Mesendoderm (in vitro differentiated cells): ENCODE measurements at regions not wholly inside any gene's neighbourhood (a gene's known extent, or its start where the extent isn't known, plus 50 kb on each side); places are given as distances from the start of the nearest gene placed in this dataset.

Experiments
- DNase-seq: peaks from one replicate; pipeline ENCODE4 v3.0.0; 2013
- H2AK5ac ChIP-seq: 2 replicates; pipeline ENCODE4 v1.6.1; 2013; ENCODE audit warnings: low read length, inconsistent platforms
- H2BK120ac ChIP-seq: 2 replicates; pipeline ENCODE4 v1.6.1; 2013; ENCODE audit warnings: low read depth, mild to moderate bottlenecking, low read length, moderate library complexity, mixed read lengths
- H2BK15ac ChIP-seq: replicated peaks from 2 replicates; pipeline ENCODE4 v1.6.1; 2013; ENCODE audit warnings: low read depth, mild to moderate bottlenecking, moderate library complexity
- H2BK5ac ChIP-seq: 2 replicates; pipeline ENCODE4 v1.6.1; 2013; ENCODE audit warnings: low read length, inconsistent platforms
- H3K18ac ChIP-seq: 2 replicates; pipeline ENCODE4 v1.6.1; 2013; ENCODE audit warnings: mild to moderate bottlenecking, low read length, mixed read lengths
- H3K23ac ChIP-seq: one replicate; pipeline ENCODE4 v1.6.1; 2013; ENCODE audit warnings: low read length
- H3K27ac ChIP-seq: 2 replicates; pipeline ENCODE4 v1.5.1; 2013; ENCODE audit warnings: low read depth, mild to moderate bottlenecking, inconsistent platforms, low read length, moderate library complexity
- H3K27me3 ChIP-seq: 2 replicates; pipeline ENCODE4 v1.6.1; 2013; ENCODE audit warnings: low read length, control low read depth, mild to moderate bottlenecking, inconsistent platforms; ENCODE audit not compliant: insufficient read depth, poor library complexity
- H3K36me3 ChIP-seq: 2 replicates; pipeline ENCODE4 v1.6.1; 2013; ENCODE audit warnings: low read length, inconsistent platforms; ENCODE audit not compliant: control insufficient read depth, insufficient read depth
- H3K4ac ChIP-seq: one replicate; pipeline ENCODE4 v1.6.1; 2013; ENCODE audit warnings: low read depth, mild to moderate bottlenecking, low read length, moderate library complexity
- H3K4me1 ChIP-seq: 2 replicates; pipeline ENCODE4 v1.6.1; 2013; ENCODE audit warnings: low read depth, low read length, inconsistent platforms; ENCODE audit not compliant: control insufficient read depth
- H3K4me2 ChIP-seq: 2 replicates; pipeline ENCODE4 v1.6.1; 2013; ENCODE audit warnings: low read length
- H3K4me3 ChIP-seq: 2 replicates; pipeline ENCODE4 v1.5.1; 2013; ENCODE audit warnings: mild to moderate bottlenecking, low read length
- H3K56ac ChIP-seq: one replicate; pipeline ENCODE4 v1.6.1; 2013; ENCODE audit warnings: low read length
- H3K79me1 ChIP-seq: 2 replicates; pipeline ENCODE4 v1.6.1; 2013; ENCODE audit warnings: low read length, inconsistent platforms
- H3K79me2 ChIP-seq: 2 replicates; pipeline ENCODE4 v1.6.1; 2013; ENCODE audit warnings: mild to moderate bottlenecking, low read length; ENCODE audit not compliant: control insufficient read depth, insufficient read depth
- H3K9ac ChIP-seq: 2 replicates; pipeline ENCODE4 v1.6.1; 2013; ENCODE audit warnings: low read length, inconsistent platforms
- H4K5ac ChIP-seq: one replicate; pipeline ENCODE4 v1.6.1; 2013; ENCODE audit warnings: low read length
- H4K8ac ChIP-seq: one replicate; pipeline ENCODE4 v1.6.1; 2013; ENCODE audit warnings: low read depth, mild to moderate bottlenecking, control low read depth, low read length, moderate library complexity
- WGBS: extraction: QIAGEN DNeasy Blood & Tissue Kit; methylation state at CpG from one replicate; pipeline ENCODE4 v1.1.7; 2013; ENCODE audit warnings: low lambda C conversion rate, missing lambda C conversion rate; ENCODE audit not compliant: insufficient coverage; ENCODE audit errors: extremely low coverage; 5-methylcytosine and 5-hydroxymethylcytosine counted together

GRCh38 chr2:133676392-133677130, 108.3 kb upstream of the NCKAP5 start:
- Histone ChIP-seq H3K79me1 (no peaks in the 10 kb centered on the region), H3K23ac (no peak overlapping the region), H3K4ac (peak overlapping the region; percentile 81), H3K4me3 (no peak overlapping the region), H3K27me3 (no peaks in the 10 kb centered on the region), H3K79me2 (no peaks in the 10 kb centered on the region), H4K5ac (no peak overlapping the region), H3K36me3 (no peaks in the 10 kb centered on the region), H3K9ac (no peak overlapping the region), H3K4me1 (peaks cover 5% of the 10 kb centered on the region), H3K27ac (no peak overlapping the region), H2AK5ac (no peak overlapping the region), H4K8ac (no peak overlapping the region), H3K56ac (no peak overlapping the region), H3K18ac (no peak overlapping the region), H2BK15ac (no peak overlapping the region), H3K4me2 (no peak overlapping the region), H2BK5ac (no peak overlapping the region), H2BK120ac (no peak overlapping the region)
- DNase-seq, result peak; percentile 56
- no CpG with 5 or more reads among the region's 1 CpG for WGBS

- Histone ChIP-seq H3K79me2 (no peaks in the 10 kb centered on the region), H3K27ac (no peak overlapping the region), H3K36me3 (no peaks in the 10 kb centered on the region), H2AK5ac (no peak overlapping the region), H3K9ac (no peak overlapping the region), H4K8ac (no peak overlapping the region), H3K4me1 (peaks cover 5% of the 10 kb centered on the region), H3K18ac (no peak overlapping the region), H4K5ac (no peak overlapping the region), H3K56ac (no peak overlapping the region), H3K23ac (no peak overlapping the region), H2BK15ac (no peak overlapping the region), H3K4me2 (no peak overlapping the region), H3K4me3 (no peak overlapping the region), H3K79me1 (no peaks in the 10 kb centered on the region), H3K27me3 (no peaks in the 10 kb centered on the region), H2BK120ac (no peak overlapping the region), H3K4ac (no peak overlapping the region), H2BK5ac (no peak overlapping the region)
- no CpG with 5 or more reads among the region's 2 CpGs for WGBS
- no peak for DNase-seq
Measured at GRCh38 chr2:133680343-133681049, 112.2 kb upstream of the NCKAP5 start.

- Histone ChIP-seq H3K36me3 (no peaks in the 10 kb centered on the region), H3K18ac (no peak overlapping the region), H3K27ac (no peak overlapping the region), H2BK120ac (no peak overlapping the region), H3K9ac (no peak overlapping the region), H4K8ac (no peak overlapping the region), H2BK5ac (no peak overlapping the region), H2BK15ac (no peak overlapping the region), H3K4me3 (no peak overlapping the region), H3K79me1 (no peaks in the 10 kb centered on the region), H3K56ac (no peak overlapping the region), H3K4me1 (no peaks in the 10 kb centered on the region), H3K4me2 (no peak overlapping the region), H3K27me3 (no peaks in the 10 kb centered on the region), H3K79me2 (no peaks in the 10 kb centered on the region), H2AK5ac (no peak overlapping the region), H4K5ac (no peak overlapping the region), H3K4ac (no peak overlapping the region), H3K23ac (no peak overlapping the region)
- peak; percentile 18 for DNase-seq
- no CpG with 5 or more reads among the region's 1 CpG for WGBS
Measured at GRCh38 chr2:133682347-133682746, 114.1 kb upstream of the NCKAP5 start.

DNA sequence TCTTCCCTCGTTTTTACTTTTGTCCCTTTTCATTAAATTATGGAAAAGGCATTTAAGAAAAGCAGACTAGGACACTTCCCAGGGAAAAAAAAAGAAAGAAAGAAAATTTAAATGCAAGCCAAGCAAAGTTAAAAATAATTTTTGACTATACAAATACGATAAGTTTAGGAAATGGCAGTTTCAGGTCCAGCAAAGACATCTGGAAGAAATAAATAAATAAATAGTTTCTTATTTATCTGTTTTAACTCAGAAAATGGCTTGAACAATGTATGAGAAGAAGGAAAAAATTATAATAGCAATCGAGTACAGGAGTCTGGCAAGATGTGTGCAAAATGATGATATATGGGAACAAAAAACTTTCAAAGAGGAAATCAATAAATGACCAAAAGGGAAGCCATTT, 114.6 kb upstream of the NCKAP5 start:
- no peaks in the 10 kb centered on the region for H3K36me3 ChIP-seq
- no peak overlapping the region for H3K18ac ChIP-seq
- no peak overlapping the region for H3K56ac ChIP-seq
- no peaks in the 10 kb centered on the region for H3K27me3 ChIP-seq
- no peak overlapping the region for H2AK5ac ChIP-seq
- H3K79me1 ChIP-seq, result no peaks in the 10 kb centered on the region
- no peak overlapping the region for H3K4ac ChIP-seq
- no peak overlapping the region for H2BK5ac ChIP-seq
- H2BK15ac ChIP-seq, result no peak overlapping the region
- no peak overlapping the region for H3K23ac ChIP-seq
- H3K79me2 ChIP-seq, result no peaks in the 10 kb centered on the region
- no peak overlapping the region for H4K8ac ChIP-seq
- H2BK120ac ChIP-seq, result no peak overlapping the region
- no peak overlapping the region for H3K27ac ChIP-seq
- WGBS, result no CpG with 5 or more reads among the region's 3 CpGs
- no peak overlapping the region for H3K4me3 ChIP-seq
- no peak overlapping the region for H3K9ac ChIP-seq
- no peak overlapping the region for H4K5ac ChIP-seq
- H3K4me2 ChIP-seq, result no peak overlapping the region
- DNase-seq, result no peak
- H3K4me1 ChIP-seq, result no peaks in the 10 kb centered on the region

GRCh38 chr2:133685636-133686215, 117.5 kb upstream of the NCKAP5 start:
- H3K79me2 ChIP-seq, result no peaks in the 10 kb centered on the region
- no peak overlapping the region for H3K9ac ChIP-seq
- H2BK15ac ChIP-seq, result no peak overlapping the region
- H3K4me2 ChIP-seq, result no peak overlapping the region
- no peak overlapping the region for H4K5ac ChIP-seq
- no peaks in the 10 kb centered on the region for H3K79me1 ChIP-seq
- H3K4ac ChIP-seq, result no peak overlapping the region
- H2BK5ac ChIP-seq, result no peak overlapping the region
- no peak overlapping the region for H2BK120ac ChIP-seq
- no peak overlapping the region for H3K18ac ChIP-seq
- no peaks in the 10 kb centered on the region for H3K27me3 ChIP-seq
- WGBS, result no CpG with 5 or more reads among the region's 2 CpGs
- H3K4me1 ChIP-seq, result no peaks in the 10 kb centered on the region
- DNase-seq, result no peak
- no peak overlapping the region for H4K8ac ChIP-seq
- no peaks in the 10 kb centered on the region for H3K36me3 ChIP-seq
- no peak overlapping the region for H3K27ac ChIP-seq
- H2AK5ac ChIP-seq, result no peak overlapping the region
- no peak overlapping the region for H3K23ac ChIP-seq
- H3K56ac ChIP-seq, result no peak overlapping the region
- H3K4me3 ChIP-seq, result no peak overlapping the region
